DOHH2 (cell line): ENCODE measurements at regions not wholly inside any gene's neighbourhood (a gene's known extent, or its start where the extent isn't known, plus 50 kb on each side); places are given as distances from the start of the nearest gene placed in this dataset.

ENCODE experiments used
- H3F3A ChIP-seq: fragments of 200-600 bp; sonication (generic), shearing (Covaris generic); 2 replicates; pipeline ENCODE4 v1.6.0; 2016; ENCODE audit warnings: antibody characterized with exemption, mild to moderate bottlenecking; ENCODE audit not compliant: control insufficient read depth, insufficient read depth
- H3K27ac ChIP-seq: fragments of 200-600 bp; sonication (generic); 2 replicates; pipeline ENCODE4 v1.5.1; 2014; ENCODE audit warnings: low read depth, mild to moderate bottlenecking, low read length, moderate library complexity
- H3K27me3 ChIP-seq: fragments of 200-600 bp; sonication (generic); 2 replicates; pipeline ENCODE4 v1.6.1; 2014; ENCODE audit warnings: mild to moderate bottlenecking, low read length, mixed read lengths; ENCODE audit not compliant: control insufficient read depth
- H3K36me3 ChIP-seq: fragments of 200-600 bp; sonication (generic); 2 replicates; pipeline ENCODE4 v1.6.1; 2014; ENCODE audit warnings: mild to moderate bottlenecking, low read length, moderate library complexity, mixed read lengths; ENCODE audit not compliant: control insufficient read depth
- H3K4me1 ChIP-seq: fragments of 200-600 bp; sonication (generic); 2 replicates; pipeline ENCODE4 v1.6.1; 2014; ENCODE audit warnings: mild to moderate bottlenecking, low read length, mixed read lengths; ENCODE audit not compliant: control insufficient read depth
- H3K4me2 ChIP-seq: fragments of 200-600 bp; sonication (generic); 2 replicates; pipeline ENCODE4 v1.6.0; 2014; ENCODE audit warnings: mild to moderate bottlenecking, low read length, moderate library complexity
- H3K4me3 ChIP-seq: fragments of 200-600 bp; sonication (generic); 2 replicates; pipeline ENCODE4 v1.5.1; 2014; ENCODE audit warnings: mild to moderate bottlenecking, low read length, mixed read lengths
- H3K79me2 ChIP-seq: fragments of 200-600 bp; sonication (generic); 2 replicates; pipeline ENCODE4 v1.6.1; 2014; ENCODE audit warnings: mild to moderate bottlenecking, low read length, mixed read lengths; ENCODE audit not compliant: control insufficient read depth
- H3K9me2 ChIP-seq: fragments of 200-600 bp; sonication (generic); replicated peaks from 2 replicates; pipeline ENCODE4 v1.6.1; 2014; ENCODE audit warnings: mild to moderate bottlenecking, low read length, mixed read lengths; ENCODE audit not compliant: control insufficient read depth
- H3K9me3 ChIP-seq: fragments of 200-600 bp; sonication (generic); 2 replicates; pipeline ENCODE4 v1.6.1; 2014; ENCODE audit warnings: antibody characterized with exemption, low read length, mixed read lengths; ENCODE audit not compliant: control insufficient read depth, insufficient read depth
- H4K20me1 ChIP-seq: fragments of 200-600 bp; sonication (generic); 2 replicates; pipeline ENCODE4 v1.6.0; 2014; ENCODE audit warnings: low read depth, mild to moderate bottlenecking, antibody characterized with exemption, low read length, moderate library complexity; ENCODE audit not compliant: control insufficient read depth, insufficient read depth
- EZH2phosphoT487 ChIP-seq: fragments of 200-600 bp; sonication (generic); IDR thresholded peaks from 2 replicates; pipeline ENCODE4 v1.6.1; 2017; ENCODE audit warnings: borderline replicate concordance, mild to moderate bottlenecking, antibody characterized with exemption, low read length, moderate library complexity, mixed read lengths
- TF ChIP-seq, protein P1 (sequence below): fragments of 200-600 bp; sonication (generic); IDR thresholded peaks from one replicate; pipeline ENCODE4 v1.5.1; 2014; ENCODE audit warnings: antibody characterized with exemption, mild to moderate bottlenecking, low read depth, low read length; ENCODE audit not compliant: poor library complexity, severe bottlenecking

DNA sequence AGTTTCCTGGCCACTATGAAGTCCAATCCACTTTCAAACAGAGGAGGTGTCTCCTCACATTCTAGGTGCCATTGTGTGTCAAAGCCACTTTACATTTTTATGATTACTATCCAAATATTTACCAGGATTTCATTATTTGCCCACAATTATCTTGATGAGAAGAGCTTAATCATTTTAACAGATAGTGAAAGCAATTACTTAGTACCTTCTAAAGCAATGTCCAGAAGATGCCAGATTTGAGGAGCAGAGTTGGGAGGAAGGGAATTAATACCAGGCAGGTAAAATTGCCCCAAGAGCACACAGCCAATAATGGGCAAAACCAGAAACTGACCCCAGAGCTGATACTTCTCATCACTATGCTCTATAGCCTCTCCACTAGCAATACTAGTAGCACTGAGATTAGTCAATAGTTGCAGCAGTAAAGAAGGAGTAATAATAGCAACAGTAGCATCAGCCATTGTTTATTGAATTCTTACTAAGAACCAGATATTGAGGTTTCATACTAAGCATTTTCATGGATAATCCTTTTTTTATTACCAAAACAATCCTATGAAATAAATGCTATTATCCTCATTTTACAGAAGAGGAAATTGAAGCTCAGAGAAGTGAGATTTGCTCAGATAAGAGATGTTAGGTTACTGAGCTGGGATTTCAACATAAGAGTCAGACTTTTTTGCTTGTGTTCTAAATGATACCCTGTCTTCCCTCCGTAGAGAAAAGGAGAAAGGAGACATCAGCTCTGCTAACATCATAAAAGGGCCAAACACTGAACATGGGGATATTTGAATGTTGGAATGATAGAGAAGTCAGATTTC, 509.3 kb upstream of the CFAP20DC start:
- no peaks in the 10 kb centered on the region for H3K9me3 ChIP-seq
- no peaks in the 10 kb centered on the region for H3K9me2 ChIP-seq
- no peaks in the 10 kb centered on the region for H3K4me1 ChIP-seq
- H3F3A ChIP-seq = no peaks in the 10 kb centered on the region
- H3K27me3 ChIP-seq = no peaks in the 10 kb centered on the region
- H3K4me3 ChIP-seq = no peak overlapping the region
- H3K27ac ChIP-seq = no peak overlapping the region
- no peaks in the 10 kb centered on the region for H3K79me2 ChIP-seq
- no peak overlapping the region for H3K4me2 ChIP-seq
- no peaks in the 10 kb centered on the region for H4K20me1 ChIP-seq
- TF ChIP-seq, protein P1, sequence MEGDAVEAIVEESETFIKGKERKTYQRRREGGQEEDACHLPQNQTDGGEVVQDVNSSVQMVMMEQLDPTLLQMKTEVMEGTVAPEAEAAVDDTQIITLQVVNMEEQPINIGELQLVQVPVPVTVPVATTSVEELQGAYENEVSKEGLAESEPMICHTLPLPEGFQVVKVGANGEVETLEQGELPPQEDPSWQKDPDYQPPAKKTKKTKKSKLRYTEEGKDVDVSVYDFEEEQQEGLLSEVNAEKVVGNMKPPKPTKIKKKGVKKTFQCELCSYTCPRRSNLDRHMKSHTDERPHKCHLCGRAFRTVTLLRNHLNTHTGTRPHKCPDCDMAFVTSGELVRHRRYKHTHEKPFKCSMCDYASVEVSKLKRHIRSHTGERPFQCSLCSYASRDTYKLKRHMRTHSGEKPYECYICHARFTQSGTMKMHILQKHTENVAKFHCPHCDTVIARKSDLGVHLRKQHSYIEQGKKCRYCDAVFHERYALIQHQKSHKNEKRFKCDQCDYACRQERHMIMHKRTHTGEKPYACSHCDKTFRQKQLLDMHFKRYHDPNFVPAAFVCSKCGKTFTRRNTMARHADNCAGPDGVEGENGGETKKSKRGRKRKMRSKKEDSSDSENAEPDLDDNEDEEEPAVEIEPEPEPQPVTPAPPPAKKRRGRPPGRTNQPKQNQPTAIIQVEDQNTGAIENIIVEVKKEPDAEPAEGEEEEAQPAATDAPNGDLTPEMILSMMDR = no peak
- TF ChIP-seq EZH2phosphoT487 = no peak
- H3K36me3 ChIP-seq = no peaks in the 10 kb centered on the region

DNA sequence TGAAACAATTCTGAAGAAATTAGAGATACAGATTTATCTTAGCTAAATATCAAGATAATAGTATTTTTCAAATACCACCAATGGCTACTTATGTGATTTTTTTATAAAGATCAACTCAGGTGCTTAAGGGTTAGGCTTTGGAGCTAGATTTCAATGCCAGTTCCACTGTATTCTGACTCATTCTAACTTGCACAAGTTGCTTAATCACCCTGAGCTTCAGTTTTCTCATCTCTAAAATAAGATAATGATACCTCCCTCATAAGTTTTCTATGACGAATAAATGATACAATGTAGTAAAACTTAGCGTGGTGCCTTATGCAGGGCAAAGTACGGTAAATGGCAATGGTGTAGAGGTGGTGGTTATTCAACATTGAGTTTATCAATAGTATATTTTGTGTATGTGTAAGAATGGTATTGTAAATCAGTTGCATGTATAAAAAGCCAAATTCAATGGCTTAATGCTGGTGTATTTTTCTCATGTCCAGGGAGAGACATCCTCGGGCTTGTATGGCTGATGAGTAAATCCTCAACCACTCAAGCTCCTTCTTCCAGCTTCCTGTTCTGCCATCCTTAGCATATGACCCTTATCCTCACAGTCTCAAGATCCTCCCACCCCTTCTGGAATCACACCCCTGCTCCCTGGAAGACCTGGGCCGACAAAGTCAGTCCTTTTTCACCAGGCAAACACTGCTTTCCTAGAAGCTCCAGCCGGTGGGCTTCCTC, 505.9 kb upstream of the CFAP20DC start:
- no peaks in the 10 kb centered on the region for H3F3A ChIP-seq
- no peaks in the 10 kb centered on the region for H3K79me2 ChIP-seq
- H3K4me3 ChIP-seq = no peak overlapping the region
- H4K20me1 ChIP-seq = no peaks in the 10 kb centered on the region
- no peaks in the 10 kb centered on the region for H3K9me3 ChIP-seq
- H3K4me1 ChIP-seq = no peaks in the 10 kb centered on the region
- TF ChIP-seq, protein P1 = no peak
- TF ChIP-seq EZH2phosphoT487 = no peak
- H3K4me2 ChIP-seq = no peak overlapping the region
- H3K27ac ChIP-seq = no peak overlapping the region
- H3K9me2 ChIP-seq = no peaks in the 10 kb centered on the region
- H3K36me3 ChIP-seq = no peaks in the 10 kb centered on the region
- no peaks in the 10 kb centered on the region for H3K27me3 ChIP-seq

DNA sequence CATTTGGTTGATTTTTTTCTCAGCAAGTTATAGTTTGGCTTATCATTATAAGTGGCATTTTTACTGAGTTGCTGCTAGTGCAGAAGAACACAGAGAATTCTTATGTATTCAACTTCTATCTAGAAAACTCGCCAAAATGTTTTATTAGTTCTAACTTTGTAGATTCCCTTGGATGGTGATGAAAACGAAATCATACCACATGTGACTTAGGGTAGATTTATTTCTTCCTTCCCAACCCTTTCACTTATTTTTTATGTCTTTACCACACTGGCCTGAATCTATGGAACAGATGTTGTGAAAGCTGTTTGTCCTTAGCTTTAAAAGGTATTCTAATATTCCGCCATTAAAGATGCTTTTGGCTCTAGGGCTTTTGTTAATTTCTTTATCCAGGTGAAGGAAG, 503.3 kb upstream of the CFAP20DC start:
- Histone ChIP-seq H3F3A (no peaks in the 10 kb centered on the region), H3K79me2 (no peaks in the 10 kb centered on the region), H3K9me3 (no peaks in the 10 kb centered on the region), H3K4me3 (no peak overlapping the region), H3K27ac (no peak overlapping the region), H3K4me1 (no peaks in the 10 kb centered on the region), H4K20me1 (no peaks in the 10 kb centered on the region), H3K4me2 (no peak overlapping the region), H3K9me2 (no peaks in the 10 kb centered on the region), H3K36me3 (no peaks in the 10 kb centered on the region), H3K27me3 (no peaks in the 10 kb centered on the region)
- TF ChIP-seq, protein P1 = no peak
- TF ChIP-seq EZH2phosphoT487 = no peak
